CD4-positive, alpha-beta T cell (primary cell): ENCODE measurements at regions not wholly inside any gene's neighbourhood (a gene's known extent, or its start where the extent isn't known, plus 50 kb on each side); places are given as distances from the start of the nearest gene placed in this dataset.

ENCODE experiments used
- ATAC-seq: fragments of 200-7000 bp; cut with Tn5 transposase; one replicate; pipeline ENCODE4 v1.10.0; 2022; ENCODE audit warnings: mild to moderate bottlenecking; ENCODE audit not compliant: poor library complexity
- CTCF ChIA-PET: fragments of 350-600 bp; sonication (Branson Sonifier 250); formaldehyde crosslinking; loops from one replicate; lab custom pipeline; 2021; ENCODE audit warnings: antibody characterized with exemption, inconsistent platforms; lab: Charles Lee
- POLR2A ChIA-PET: fragments of 350-600 bp; sonication (Branson Sonifier 250); formaldehyde crosslinking; loops from one replicate; lab custom pipeline; 2021; ENCODE audit warnings: antibody characterized with exemption, inconsistent platforms; lab: Charles Lee
- DNase-seq, 14 experiments: peaks; one replicate each; pipeline ENCODE4 v3.0.0-alpha.2; 2013 to 2020; ENCODE audit warnings: mixed read lengths in 2 of 14
- H3K27ac ChIP-seq, 2 donors: one replicate each; pipeline versions ENCODE4 v1.5.1 to v1.7.0; 2013; ENCODE audit warnings: low read length in 2 of 2, low read depth in 1 of 2, mild to moderate bottlenecking in 1 of 2
- H3K27me3 ChIP-seq, 2 experiments: 1 replicate in 1 of 2; 2 replicates in 1 of 2; pipeline versions ENCODE4 v1.6.1 to v1.7.0; 2013; ENCODE audit warnings: low read length in 2 of 2, control low read depth in 1 of 2, mild to moderate bottlenecking in 1 of 2, moderate library complexity in 1 of 2; ENCODE audit not compliant: insufficient read depth in 2 of 2, control insufficient read depth in 1 of 2
- H3K36me3 ChIP-seq: one replicate; pipeline ENCODE4 v1.6.1; 2013; ENCODE audit warnings: low read length, control low read depth; ENCODE audit not compliant: insufficient read depth
- H3K4me1 ChIP-seq: one replicate; pipeline ENCODE4 v1.6.1; 2013; ENCODE audit warnings: low read length, control low read depth; ENCODE audit not compliant: insufficient read depth
- H3K4me3 ChIP-seq: one replicate; pipeline ENCODE4 v1.5.1; 2013; ENCODE audit warnings: mild to moderate bottlenecking, low read length, moderate library complexity
- H3K9me3 ChIP-seq, 2 experiments: 1 replicate in 1 of 2; 2 replicates in 1 of 2; pipeline versions ENCODE4 v1.6.1 to v1.7.0; 2013; ENCODE audit warnings: low read length in 2 of 2, mild to moderate bottlenecking in 2 of 2, control low read depth in 1 of 2, moderate library complexity in 1 of 2; ENCODE audit not compliant: control insufficient read depth in 1 of 2, insufficient read depth in 1 of 2
- H3K27ac Mint-ChIP-seq: one replicate; pipeline ENCODE4 v1.8.0; 2020; ENCODE audit warnings: mixed read lengths
- H3K27me3 Mint-ChIP-seq: one replicate; pipeline ENCODE4 v1.8.0; 2021; ENCODE audit warnings: mixed read lengths
- H3K36me3 Mint-ChIP-seq: one replicate; pipeline ENCODE4 v1.8.0; 2021; ENCODE audit warnings: low read depth, mixed read lengths
- H3K4me1 Mint-ChIP-seq: one replicate; pipeline ENCODE4 v1.8.0; 2021; ENCODE audit warnings: low read depth, mixed read lengths
- H3K4me3 Mint-ChIP-seq: one replicate; pipeline ENCODE4 v1.8.0; 2020; ENCODE audit warnings: mild to moderate bottlenecking, mixed read lengths
- H3K9me3 Mint-ChIP-seq: one replicate; pipeline ENCODE4 v1.8.0; 2020; ENCODE audit warnings: mixed read lengths
- CTCF ChIP-seq: fragments of 200-600 bp; IDR thresholded peaks from one replicate; pipeline ENCODE4 v1.8.0; 2022; ENCODE audit warnings: antibody characterized with exemption, mild to moderate bottlenecking
- intact Hi-C, 2 experiments: fragments of 100-400 bp; cut with DNase I in 1 of 2; cut with micrococcal nuclease in 1 of 2; formaldehyde crosslinking; loops; one replicate each; pipeline versions ENCODE4 v1.15.1 to v1.9.0; 2023 to 2025; cut with DNase I, micrococcal nuclease

- no peak for ATAC-seq
- Histone ChIP-seq H3K9me3 (no peaks in the 10 kb centered on the region), H3K4me1 (no peaks in the 10 kb centered on the region), H3K4me3 (no peak overlapping the region), H3K36me3 (no peaks in the 10 kb centered on the region), H3K27ac (no peak overlapping the region), H3K27me3 (peaks cover 4 to 5% of the 10 kb centered on the region in 2 experiments)
- Mint-ChIP-seq H3K36me3 (no peaks in the 10 kb centered on the region), H3K9me3 (no peaks in the 10 kb centered on the region), H3K27me3 (peaks cover 10% of the 10 kb centered on the region), H3K4me1 (no peaks in the 10 kb centered on the region), H3K27ac (no peak overlapping the region), H3K4me3 (no peak overlapping the region)
- CTCF ChIA-PET: no interaction called here
- POLR2A ChIA-PET: no interaction called here
- intact Hi-C loops: no loop called here
- no peak for DNase-seq
- no peak for TF ChIP-seq CTCF
Observed at GRCh38 chr3:43957553-43957952, 266.8 kb downstream of the ABHD5 start.

GRCh38 chr3:43958005-43958770 is 267.4 kb downstream of the ABHD5 start:
- no peak overlapping the region for H3K4me3 Mint-ChIP-seq
- intact Hi-C loops: no loop called here
- CTCF ChIA-PET: no interaction called here

DNA sequence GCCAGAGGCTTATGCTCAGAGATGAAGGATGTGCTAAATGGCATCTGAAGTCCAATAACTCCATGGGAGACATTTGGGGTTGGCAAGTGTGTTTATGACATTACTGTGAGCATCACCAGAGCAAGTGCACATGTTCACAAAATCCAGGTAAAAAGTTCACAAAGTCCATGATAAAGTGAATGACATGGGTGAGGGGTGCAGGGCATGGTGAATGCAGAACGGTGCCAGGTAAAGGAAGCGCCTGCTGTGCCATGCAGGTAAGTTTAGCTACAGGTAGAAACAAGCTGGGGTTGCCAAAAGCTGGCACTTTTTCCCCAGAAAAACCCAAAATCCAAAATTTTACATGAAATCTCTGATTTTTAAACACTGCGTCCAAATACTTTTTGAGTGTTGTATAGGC is 268.2 kb downstream of the ABHD5 start:
- peaks cover 4 to 5% of the 10 kb centered on the region in 2 experiments for H3K27me3 ChIP-seq
- H3K36me3 ChIP-seq: no peaks in the 10 kb centered on the region
- H3K36me3 Mint-ChIP-seq: no peaks in the 10 kb centered on the region
- H3K4me1 ChIP-seq: no peaks in the 10 kb centered on the region
- intact Hi-C loops: no loop called here
- H3K27ac Mint-ChIP-seq: no peak overlapping the region
- no peak overlapping the region for H3K4me3 Mint-ChIP-seq
- no peaks in the 10 kb centered on the region for H3K4me1 Mint-ChIP-seq
- ATAC-seq (no peak), DNase-seq (no peak)
- H3K27me3 Mint-ChIP-seq: peaks cover 17% of the 10 kb centered on the region
- ChIA-PET CTCF (no interaction called here), POLR2A (no interaction called here)
- no peak for TF ChIP-seq CTCF
- H3K4me3 ChIP-seq: no peak overlapping the region
- H3K9me3 ChIP-seq: no peaks in the 10 kb centered on the region
- H3K9me3 Mint-ChIP-seq: no peaks in the 10 kb centered on the region
- no peak overlapping the region for H3K27ac ChIP-seq

More at GRCh38 chr3:43958005-43958770, 267.4 kb downstream of the ABHD5 start:
- no peak for DNase-seq
- Histone ChIP-seq H3K9me3 (no peaks in the 10 kb centered on the region), H3K4me3 (no peak overlapping the region), H3K27ac (no peak overlapping the region), H3K27me3 (peaks cover 4 to 5% of the 10 kb centered on the region in 2 experiments), H3K36me3 (no peaks in the 10 kb centered on the region), H3K4me1 (no peaks in the 10 kb centered on the region)
- peaks cover 10% of the 10 kb centered on the region for H3K27me3 Mint-ChIP-seq
- no peaks in the 10 kb centered on the region for H3K9me3 Mint-ChIP-seq
- H3K36me3 Mint-ChIP-seq: no peaks in the 10 kb centered on the region
- ATAC-seq: no peak
- no peak for TF ChIP-seq CTCF
- H3K4me1 Mint-ChIP-seq: no peaks in the 10 kb centered on the region
- POLR2A ChIA-PET: no interaction called here
- H3K27ac Mint-ChIP-seq: no peak overlapping the region
